OCI-LY1 (cell line): ENCODE measurements at regions not wholly inside any gene's neighbourhood (a gene's known extent, or its start where the extent isn't known, plus 50 kb on each side); places are given as distances from the start of the nearest gene placed in this dataset.

Experiments
- CTCF ChIP-seq: fragments of 200-600 bp; sonication (generic), shearing (Covaris generic); IDR thresholded peaks from 2 replicates; pipeline ENCODE4 v1.5.1; 2017; ENCODE audit warnings: mild to moderate bottlenecking, antibody characterized with exemption, low read length, moderate library complexity, mixed read lengths
- EZH2 ChIP-seq: fragments of 200-600 bp; sonication (generic), shearing (Covaris generic); IDR thresholded peaks from 2 replicates; pipeline ENCODE4 v1.8.0; 2017; ENCODE audit warnings: borderline replicate concordance, mixed run types, mild to moderate bottlenecking, antibody characterized with exemption, low read length, moderate library complexity, mixed read lengths

DNA sequence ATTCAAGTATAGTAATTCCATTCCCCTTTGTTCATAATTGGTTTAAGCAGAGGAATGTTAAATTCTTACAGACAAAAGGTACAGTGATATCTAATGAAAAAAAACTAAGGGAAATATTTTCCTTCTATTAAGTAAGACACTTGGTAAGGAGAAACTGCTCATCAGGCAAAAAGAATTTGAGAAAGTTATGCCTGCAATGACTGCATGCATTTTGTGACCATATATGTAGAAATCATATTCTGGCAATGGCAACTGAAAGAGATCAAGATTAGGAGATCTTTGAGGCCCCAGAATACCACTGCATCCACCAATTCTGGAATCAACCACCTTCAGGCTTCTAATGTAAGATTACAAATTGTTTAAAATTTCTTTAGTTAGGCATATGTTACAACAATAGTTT, 364.8 kb downstream of the PCDH10 start:
- no peak for TF ChIP-seq CTCF
- no peak for TF ChIP-seq EZH2
